ENCODE measurements at regions not wholly inside any gene's neighbourhood (a gene's known extent, or its start where the extent isn't known, plus 50 kb on each side); places are given as distances from the start of the nearest gene placed in this dataset.

- no peak overlapping the region for H3K4me3 ChIP-seq (ENCODE audit: low read length)
- DNase-seq (ENCODE audit: low read depth), result no peak
- no peak for TF ChIP-seq CTCF (conservative IDR thresholded peaks at IDR 0.05; ENCODE audit: low read length)
These were observed 326.1 kb upstream of the SKOR2 start for GRCh38 chr18:47577520-47577919.

GRCh38 chr18:47574966-47575365 is 323.5 kb upstream of the SKOR2 start:
- no peak for TF ChIP-seq CTCF (conservative IDR thresholded peaks at IDR 0.05; ENCODE audit: low read length)
- H3K4me3 ChIP-seq (ENCODE audit: low read length), result no peak overlapping the region
- DNase-seq (ENCODE audit: low read depth), result no peak

- TF ChIP-seq CTCF (conservative IDR thresholded peaks at IDR 0.05; ENCODE audit: low read length), result no peak
- no peak overlapping the region for H3K4me3 ChIP-seq (ENCODE audit: low read length)
- DNase-seq (ENCODE audit: low read depth), result no peak
These were observed 320.5 kb upstream of the SKOR2 start for GRCh38 chr18:47571957-47572356.

- TF ChIP-seq CTCF (conservative IDR thresholded peaks at IDR 0.05; ENCODE audit: low read length), result no peak
- no peak for DNase-seq (ENCODE audit: low read depth)
- H3K4me3 ChIP-seq (ENCODE audit: low read length), result no peak overlapping the region
These were observed 315.3 kb upstream of the SKOR2 start for GRCh38 chr18:47566809-47567208.

- TF ChIP-seq CTCF (conservative IDR thresholded peaks at IDR 0.05; ENCODE audit: low read length), result no peak
- H3K4me3 ChIP-seq (ENCODE audit: low read length), result no peak overlapping the region
- no peak for DNase-seq (ENCODE audit: low read depth)
These were observed 309.6 kb upstream of the SKOR2 start for GRCh38 chr18:47560723-47561715.

- DNase-seq (ENCODE audit: low read depth), result no peak
- TF ChIP-seq CTCF (conservative IDR thresholded peaks at IDR 0.05; ENCODE audit: low read length), result no peak
These were observed 306.8 kb upstream of the SKOR2 start for GRCh38 chr18:47558110-47558750.

More at GRCh38 chr18:47558110-47558750, 306.8 kb upstream of the SKOR2 start:
- no peak overlapping the region for H3K4me3 ChIP-seq (ENCODE audit: low read length)
